NCI-H69 (cell line): ENCODE measurements at regions not wholly inside any gene's neighbourhood (a gene's known extent, or its start where the extent isn't known, plus 50 kb on each side); places are given as distances from the start of the nearest gene placed in this dataset.

ENCODE experiments used
- DNase-seq: peaks from one replicate; lab custom pipeline; 2025; lab: John Stamatoyannopoulos, UW

- no peak for DNase-seq
Observed at GRCh38 chr2:8622199-8622911, 59.5 kb upstream of the ID2 start.

- no peak for DNase-seq
Observed at GRCh38 chr2:8622924-8623465, 58.9 kb upstream of the ID2 start.

- no peak for DNase-seq
Observed at GRCh38 chr2:8623576-8623957, 58.3 kb upstream of the ID2 start.

GRCh38 chr2:8623958-8624591, 57.8 kb upstream of the ID2 start:
- peak; percentile 8 for DNase-seq

- no peak for DNase-seq
Observed at GRCh38 chr2:8624855-8625398, 56.9 kb upstream of the ID2 start.

GRCh38 chr2:8625399-8626300, 56.2 kb upstream of the ID2 start:
- DNase-seq: no peak

GRCh38 chr2:8626572-8626971, 55.3 kb upstream of the ID2 start:
- no peak for DNase-seq

- DNase-seq: peak; percentile 26
Observed at GRCh38 chr2:8627019-8627691, 54.7 kb upstream of the ID2 start.

- no peak for DNase-seq
Observed at GRCh38 chr2:8627692-8628085, 54.2 kb upstream of the ID2 start.

- DNase-seq: no peak
Observed at GRCh38 chr2:8628179-8628865, 53.5 kb upstream of the ID2 start.

GRCh38 chr2:8628866-8629209, 53.0 kb upstream of the ID2 start:
- DNase-seq: no peak

- DNase-seq: no peak
Observed at GRCh38 chr2:8629402-8629801, 52.5 kb upstream of the ID2 start.

GRCh38 chr2:8630676-8631464, 51.0 kb upstream of the ID2 start:
- DNase-seq: no peak

GRCh38 chr2:8631465-8632005, 50.3 kb upstream of the ID2 start:
- DNase-seq: peak; percentile 18
